ENCODE measurements at regions not wholly inside any gene's neighbourhood (a gene's known extent, or its start where the extent isn't known, plus 50 kb on each side); places are given as distances from the start of the nearest gene placed in this dataset.
A peak's percentile ranks its signal among the peaks of the same experiment; 100 is the strongest.
"Not testable (repeated sequence)": the region's sequence is repeated elsewhere in the genome, so short reads cannot be mapped to it uniquely, and the experiment has no call there.

DNA sequence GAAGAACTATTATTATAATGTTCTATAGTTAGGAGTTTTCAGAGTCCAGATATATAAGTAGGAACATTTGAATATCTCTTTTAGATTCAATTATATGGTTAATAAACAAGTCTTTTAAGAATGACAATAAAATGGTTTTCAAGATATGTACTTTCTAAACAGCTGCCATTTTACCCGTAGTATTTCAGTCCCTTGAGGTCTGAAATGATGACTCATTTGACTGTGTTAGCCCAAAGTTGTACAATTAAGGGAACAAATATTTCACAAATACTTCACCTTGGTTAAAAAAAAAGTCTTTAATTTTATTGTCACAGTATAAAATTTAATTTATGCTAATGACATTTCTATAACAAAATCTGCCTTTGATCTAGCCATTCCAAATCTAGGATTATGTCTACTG, 91.6 kb upstream of the TANK start:
- DNase-seq (ENCODE audit: low read depth) = no peak

DNA sequence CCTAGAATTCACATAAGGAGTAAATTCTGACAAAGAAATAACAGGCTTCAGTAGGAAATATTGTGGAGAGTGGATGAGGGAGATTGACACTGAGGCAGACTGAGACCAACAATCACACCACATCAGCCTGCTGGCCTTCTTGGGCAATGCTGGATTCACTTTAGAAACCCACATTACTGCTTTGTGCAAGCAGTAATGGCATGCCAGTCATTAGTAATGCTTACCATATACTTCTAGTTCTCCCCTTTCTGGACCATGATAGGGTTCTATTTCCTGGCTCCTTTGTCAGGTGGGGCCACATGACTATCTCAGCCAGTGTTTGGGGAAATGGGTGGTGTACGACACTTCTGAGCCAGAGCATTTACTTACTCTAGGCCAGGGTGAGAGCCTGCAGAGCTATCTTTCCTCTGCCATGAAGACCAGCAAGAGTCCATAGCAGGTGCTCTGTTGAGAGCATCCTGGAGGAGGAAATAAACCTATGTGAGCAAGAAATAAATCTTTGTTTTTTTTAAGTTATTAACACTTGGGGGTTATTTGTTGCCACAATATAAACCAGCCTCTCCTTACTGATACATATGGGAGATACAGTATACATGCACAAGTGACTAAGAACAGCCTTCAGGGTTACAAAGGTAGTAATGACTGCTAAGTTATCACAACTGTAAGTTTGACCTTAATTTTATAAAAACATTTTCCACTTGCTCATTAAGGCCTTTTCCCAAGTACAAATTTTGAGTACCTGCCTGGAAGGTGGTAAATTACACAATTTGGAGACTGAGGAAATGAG, 89.3 kb upstream of the TANK start:
- no peak for DNase-seq (ENCODE audit: low read depth)

DNA sequence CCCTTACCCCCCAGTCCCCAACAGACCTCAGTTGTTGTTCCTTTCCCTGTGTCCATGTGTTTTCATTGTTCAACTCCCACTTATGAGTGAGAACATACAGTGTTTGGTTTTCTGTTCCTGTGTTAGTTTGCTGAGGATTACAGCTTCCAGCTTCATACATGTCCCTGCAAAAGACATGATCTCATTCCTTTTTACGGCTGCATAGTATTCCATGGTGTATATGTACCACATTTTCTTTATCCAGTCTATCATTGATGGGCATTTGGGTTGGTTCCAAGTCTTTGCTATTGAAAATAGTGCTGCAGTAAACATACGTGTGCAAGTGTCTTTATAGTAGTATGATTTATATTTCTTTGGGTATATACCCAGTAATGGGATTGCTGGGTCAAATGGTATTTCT, 87.8 kb upstream of the TANK start:
- not testable (repeated sequence) for DNase-seq (ENCODE audit: low read depth)

DNA sequence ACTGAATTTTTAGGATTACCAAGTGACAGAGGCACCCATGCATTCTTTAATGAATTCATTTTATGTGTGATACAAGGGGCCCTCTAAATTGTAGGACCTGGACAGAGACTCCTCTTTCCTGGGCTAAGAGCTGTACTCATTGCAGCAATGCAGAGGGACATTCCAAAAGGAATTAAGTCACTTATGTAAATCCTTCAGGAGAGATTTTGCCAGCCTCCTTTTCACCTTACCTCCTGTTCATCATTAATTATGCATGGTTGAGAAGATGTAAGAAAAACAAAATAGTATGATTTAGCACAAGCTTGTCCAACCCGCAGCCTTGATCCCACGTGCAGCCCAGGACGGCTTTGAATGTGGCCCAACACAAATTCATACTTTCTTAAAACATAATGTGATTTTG, 84.5 kb upstream of the TANK start:
- no peak for DNase-seq (ENCODE audit: low read depth)

DNA sequence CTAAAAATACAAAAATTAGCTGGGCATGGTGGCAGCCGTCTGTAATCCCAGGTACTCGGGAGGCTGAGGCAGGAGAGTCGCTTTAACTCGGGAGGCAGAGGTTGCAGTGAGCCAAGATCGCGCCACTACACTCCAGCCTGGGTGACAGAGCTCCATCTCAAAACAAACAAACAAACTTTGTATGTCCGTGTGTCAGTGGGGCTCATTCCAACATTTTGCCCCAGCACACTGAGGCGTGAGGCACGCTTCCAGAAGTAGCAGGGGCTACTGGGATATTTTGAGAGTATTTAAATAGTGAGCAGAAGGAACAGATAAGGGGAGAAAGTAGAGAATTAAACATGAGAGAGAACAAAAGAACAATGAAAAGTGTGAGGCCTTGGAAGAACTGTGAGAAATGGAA, 83.3 kb upstream of the TANK start:
- no peak for DNase-seq (ENCODE audit: low read depth)

DNA sequence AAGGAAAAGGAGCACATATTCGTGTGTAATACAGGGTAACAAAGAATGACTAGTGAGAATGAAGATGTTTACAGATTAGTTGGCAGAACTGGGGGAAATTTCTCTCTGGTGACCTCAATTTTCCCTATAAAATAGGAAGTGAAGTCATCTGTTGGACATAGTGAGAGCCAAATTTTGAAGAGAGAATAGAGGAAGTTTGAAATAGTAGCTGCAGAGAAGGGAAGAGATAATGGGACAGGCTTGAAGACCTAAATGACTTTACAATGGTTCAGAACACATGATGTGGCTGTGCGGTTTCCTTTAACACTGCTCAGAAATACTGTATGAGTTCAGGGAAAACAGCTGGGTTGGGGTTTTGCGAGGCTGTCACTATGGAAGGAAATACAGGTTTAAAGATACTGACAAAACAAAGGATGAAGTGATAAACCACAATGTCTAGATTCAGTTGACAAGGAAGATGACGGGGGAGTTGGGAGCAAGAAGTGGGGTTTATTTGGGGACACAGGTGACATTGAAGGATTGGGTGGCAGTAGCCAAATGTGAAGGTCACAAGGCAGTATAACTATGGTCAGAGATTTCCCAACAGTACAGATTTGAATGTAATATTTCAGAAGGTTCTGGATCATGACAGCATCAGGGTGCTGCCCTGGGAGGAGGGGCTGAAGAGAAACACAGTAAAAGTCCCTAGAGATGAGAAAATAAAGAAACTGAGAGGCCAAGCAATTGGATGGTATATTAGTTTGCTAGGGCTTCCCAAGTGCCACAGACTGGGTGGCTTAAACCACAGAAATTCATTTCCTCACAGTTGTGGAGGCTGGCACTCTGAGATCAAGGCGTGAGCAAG, 82.6 kb upstream of the TANK start:
- DNase-seq (ENCODE audit: low read depth) = peak; percentile 37

DNA sequence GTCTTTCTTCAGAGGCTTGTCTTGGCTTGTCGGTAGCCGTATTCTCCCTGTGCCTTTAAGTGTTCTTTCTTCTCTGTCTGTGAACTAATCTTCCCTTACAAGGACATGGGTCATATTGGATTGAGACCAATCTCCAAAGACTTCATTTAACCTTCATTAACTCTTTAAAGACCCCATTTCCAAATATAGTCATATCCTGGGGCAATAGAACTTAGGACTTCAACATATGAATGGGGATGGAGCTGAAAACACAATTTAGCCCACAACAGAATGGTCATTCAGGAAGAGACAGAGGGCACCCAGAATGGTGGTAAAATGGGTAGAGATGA, 82.1 kb upstream of the TANK start:
- no peak for DNase-seq (ENCODE audit: low read depth)

DNA sequence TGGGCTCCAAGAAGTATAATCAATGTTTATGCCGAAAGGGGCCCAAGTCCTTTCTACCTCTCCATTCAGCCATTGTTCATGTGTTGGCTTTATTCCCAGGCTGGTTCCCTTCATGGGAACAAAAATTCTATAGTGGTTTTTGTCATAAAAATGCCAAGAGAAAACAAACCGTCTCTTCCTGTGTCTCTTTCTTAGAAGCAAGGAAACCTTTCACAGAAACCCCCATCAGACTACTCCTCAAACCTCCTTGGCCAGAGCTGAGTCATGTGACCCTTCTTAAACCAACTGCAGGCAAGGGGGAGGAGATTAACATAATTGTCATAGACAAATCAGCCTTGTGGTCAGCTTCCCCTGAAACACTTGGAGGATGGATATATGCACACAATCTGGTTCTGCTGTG, 75.1 kb upstream of the TANK start:
- no peak for DNase-seq (ENCODE audit: low read depth)

DNA sequence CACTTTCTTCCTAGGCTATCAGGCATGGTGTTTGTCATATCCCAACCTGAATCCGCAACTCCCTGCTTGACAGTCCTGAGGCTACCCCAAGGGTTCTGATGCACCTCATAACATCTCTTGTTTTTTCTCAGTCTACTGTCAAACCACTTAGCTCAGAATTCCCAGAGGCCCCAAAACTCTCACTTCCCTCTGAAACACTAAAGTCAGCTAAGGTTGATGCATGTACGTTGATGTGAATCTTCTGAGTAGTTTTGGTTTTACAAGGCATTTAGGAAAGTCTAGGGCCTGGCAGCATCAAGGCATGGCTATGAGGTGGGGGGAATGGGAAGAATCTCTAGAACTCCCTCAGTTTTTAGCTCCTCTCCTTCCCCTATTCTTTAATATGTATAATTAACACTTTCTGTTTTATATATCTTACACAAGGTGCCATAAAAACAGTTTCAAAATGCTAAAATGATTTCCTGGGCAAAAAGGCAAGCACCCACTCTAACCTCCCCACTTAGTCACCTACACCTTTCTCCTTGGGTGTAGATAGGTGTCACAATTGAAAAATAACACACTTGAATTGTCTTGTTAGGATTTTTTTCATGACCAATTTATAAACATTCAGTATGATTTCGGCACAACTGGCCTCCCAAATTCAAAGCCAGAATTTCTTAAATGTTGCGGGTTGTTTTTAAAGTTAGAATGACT, 71.4 kb upstream of the TANK start:
- DNase-seq (ENCODE audit: low read depth) = no peak

DNA sequence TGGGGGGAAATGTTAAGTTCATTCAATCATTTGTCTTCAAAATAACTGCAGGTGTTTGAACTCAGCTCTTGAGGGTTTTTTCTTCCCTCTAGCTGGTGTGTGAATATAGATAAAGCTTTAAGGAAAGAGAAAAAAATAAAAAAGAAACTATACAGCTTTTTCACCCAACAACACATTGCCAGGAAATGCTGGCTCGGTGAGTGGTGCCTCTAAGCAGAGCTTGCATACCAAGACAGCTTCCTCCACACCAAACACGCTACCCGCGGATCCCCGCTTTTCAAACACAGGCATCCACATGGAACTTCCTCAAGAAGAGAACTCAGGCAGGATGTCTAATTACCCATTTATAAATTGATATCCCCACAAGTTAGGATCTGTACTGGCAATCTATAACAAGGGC, 69.8 kb upstream of the TANK start:
- DNase-seq (ENCODE audit: low read depth) = no peak

DNA sequence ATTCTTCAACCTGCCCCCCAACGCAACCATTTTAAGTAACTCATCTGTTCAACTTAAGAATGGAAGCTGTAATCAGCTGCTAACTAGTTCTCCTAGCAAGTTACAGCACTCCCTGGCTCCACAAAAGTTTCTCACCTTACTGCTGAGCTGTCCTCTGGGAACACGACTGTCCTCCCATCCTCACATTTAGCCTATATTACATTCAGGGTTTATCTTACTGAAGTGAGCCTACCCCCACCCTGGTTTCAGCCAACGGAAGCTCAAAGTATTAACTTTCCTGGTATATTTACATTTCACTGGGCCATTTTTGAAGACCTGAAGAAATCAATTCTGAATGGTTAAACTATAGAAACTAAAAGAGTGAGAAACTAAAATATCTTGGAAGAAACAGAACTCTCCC, 64.9 kb upstream of the TANK start:
- no peak for DNase-seq (ENCODE audit: low read depth)

DNA sequence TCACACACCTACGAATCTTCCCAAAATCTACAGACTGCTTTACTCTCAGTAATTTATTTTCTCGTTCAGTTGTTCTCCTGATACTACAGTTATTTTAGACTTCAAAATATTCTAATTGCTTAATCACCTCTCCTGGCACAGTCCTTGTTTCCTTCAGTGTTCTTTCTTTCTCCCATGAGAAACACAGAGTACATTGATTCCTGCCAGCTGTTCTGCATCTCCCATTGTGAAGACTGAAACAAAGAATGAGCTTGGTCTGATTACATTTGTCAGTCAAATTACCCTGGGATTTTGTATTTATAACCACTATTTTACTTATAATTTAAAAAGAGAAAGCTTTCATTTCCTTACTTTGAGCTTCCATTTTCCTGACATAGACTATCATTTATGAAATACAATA, 63.9 kb upstream of the TANK start:
- DNase-seq (ENCODE audit: low read depth) = no peak

DNA sequence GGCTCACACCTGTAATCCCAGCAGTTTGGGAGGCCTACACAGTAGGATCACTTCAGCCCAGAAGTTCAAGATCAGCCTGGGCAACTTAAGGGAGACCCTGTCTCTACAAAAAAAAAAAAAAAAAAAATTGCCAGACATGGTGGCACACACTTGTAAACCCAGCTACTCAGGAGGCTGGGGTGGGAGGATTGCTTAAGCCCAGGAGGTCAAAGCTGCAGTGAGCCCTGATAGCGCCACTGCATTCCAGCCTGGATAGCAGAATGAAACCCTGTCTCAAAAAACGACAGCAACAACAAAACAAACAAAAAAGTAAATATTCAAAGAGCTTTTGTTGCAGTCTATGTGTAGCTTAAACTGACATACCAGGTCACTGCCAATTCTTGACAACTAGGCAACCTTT, 63.1 kb upstream of the TANK start:
- DNase-seq (ENCODE audit: low read depth) = no peak

DNA sequence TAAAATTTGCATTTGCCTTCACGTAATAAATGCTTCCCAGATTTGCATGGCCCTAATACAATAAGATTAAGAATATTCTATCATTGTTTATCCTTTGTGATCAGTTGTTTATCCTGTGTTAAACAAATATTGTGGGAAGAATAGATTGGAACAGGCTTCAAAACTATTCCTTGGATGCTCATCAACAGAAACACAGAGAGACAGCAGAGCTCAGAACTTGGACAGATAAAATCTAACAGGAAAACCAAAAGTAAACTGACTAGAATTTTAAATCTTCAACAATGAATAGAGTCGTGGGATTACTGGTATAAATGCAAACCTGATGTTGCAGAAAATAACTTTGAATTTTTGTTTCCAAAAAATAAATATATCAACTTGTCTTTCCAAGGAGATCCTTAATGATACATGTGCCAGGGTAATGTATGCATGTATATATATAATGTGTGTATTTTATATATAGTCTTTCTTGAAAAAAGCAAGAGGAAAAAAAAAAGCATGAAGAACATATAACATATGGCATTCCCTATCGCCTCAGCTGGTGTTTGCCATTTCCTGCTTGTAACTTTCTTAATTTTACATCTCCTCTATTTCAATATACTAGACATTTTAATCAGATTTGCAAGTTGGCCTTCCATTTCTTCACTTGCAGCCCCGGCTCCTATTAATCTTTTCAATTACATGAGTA, 59.9 kb upstream of the TANK start:
- DNase-seq (ENCODE audit: low read depth) = no peak

DNA sequence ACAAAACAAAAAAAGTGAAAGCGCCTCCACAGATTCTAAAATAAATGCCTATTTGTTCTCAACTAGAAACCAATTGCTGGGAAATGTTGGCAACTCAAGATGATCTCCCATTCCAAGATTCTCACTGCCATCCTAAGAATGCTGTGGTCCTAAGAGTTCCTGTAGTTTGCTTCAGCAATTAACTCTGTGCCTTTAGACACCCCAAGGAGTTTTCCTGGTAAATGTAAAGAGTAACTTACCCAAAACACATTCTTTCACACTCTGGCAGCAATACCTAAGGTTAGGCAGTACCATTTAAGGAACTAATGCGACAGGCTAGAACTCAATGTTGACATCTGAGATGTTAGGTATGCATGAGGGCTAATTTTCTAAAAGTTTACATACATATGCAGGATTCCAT, 58.8 kb upstream of the TANK start:
- DNase-seq (ENCODE audit: low read depth) = no peak

DNA sequence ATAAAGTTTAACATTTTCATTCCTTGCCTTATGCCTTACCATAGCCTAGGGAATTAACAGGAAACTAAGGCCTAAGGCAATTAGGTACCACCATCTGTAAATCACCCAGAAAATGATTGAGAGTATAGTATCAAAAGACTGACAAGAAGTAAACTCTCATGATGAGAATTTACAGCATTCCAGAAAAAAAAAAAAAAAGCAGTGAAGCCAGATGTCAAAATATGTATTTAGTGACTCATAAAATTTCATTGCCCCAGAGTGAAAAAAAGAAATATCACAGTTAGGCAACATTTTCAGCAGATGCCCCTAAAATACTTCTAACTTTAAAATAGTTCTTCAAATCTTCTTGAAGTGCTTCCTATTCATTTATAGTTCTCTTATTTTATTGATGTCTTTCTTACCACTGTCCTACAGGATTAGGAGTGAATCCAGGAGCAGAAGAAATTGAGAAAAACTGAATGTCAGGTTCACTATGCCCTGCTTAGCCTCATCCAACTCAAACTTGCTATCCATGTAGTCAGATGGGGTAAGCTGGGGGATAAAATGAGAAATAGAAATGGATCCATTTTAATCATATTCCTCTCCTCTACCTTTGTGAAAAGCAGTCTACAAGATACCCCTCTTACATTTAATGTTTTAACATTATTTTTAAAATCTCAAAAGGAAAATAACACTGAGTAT, 57.3 kb upstream of the TANK start:
- DNase-seq (ENCODE audit: low read depth) = no peak

DNA sequence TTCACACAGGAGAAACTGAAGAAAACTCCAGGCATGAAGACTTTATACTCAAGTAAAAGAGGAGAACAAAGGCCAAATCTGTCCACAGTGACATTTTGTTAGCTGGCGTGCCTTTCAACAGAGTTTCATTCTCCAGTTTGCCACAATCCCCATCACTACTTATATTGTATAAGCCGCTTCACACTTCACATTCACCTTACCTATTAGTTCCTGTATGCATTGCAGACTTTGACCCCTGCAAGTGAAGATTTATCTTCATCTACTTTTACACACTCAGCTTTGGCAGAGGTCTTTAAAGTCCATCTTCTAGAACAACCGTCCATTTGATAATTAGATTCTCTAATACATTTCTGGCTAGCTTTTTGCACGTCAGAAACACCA, 56.8 kb upstream of the TANK start:
- no peak for DNase-seq (ENCODE audit: low read depth)

DNA sequence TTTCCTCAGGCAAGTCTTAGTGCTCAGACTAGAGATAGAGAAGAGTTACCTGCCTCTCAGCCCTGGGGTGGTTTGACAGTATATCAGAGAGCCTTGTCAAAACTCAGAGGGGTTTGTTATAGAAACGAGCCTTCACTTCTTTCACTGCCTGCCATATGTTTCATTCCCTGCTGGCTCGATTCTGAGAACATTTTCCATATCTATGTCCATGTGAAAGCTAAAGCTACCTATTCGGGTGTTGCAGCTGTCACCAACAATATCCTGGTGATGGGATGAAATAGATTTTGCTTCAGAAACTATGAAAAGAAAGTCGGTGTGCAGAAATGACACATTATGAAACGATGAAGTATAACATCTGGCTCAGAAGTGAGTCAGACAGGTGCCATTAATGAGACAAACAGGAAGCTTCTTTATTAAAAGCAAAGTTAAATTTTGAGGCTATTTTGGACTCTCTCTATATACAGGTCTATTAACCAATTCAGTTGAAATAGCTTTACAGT, 56.1 kb upstream of the TANK start:
- DNase-seq (ENCODE audit: low read depth) = no peak

DNA sequence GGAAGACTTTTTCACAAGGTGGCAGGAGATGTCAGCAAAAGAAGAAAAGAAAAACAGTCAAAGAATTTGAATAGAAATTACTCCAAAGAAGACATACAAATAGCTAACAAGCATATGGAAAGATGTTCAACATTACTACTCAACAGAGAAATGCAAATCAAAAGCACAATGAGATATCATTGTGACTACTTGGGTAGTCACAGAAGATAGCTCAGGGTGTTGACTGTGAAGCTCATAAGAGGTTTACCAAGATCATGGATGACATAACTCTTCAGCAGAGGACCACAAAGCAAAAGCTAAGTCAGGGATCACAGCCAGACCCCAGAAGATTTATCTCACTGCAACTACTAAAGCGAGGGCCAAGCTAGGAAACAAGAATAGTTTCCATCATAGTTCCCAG, 53.0 kb upstream of the TANK start:
- DNase-seq (ENCODE audit: low read depth) = no peak
